Neural progenitor cell (in vitro differentiated cells): ENCODE measurements at regions not wholly inside any gene's neighbourhood (a gene's known extent, or its start where the extent isn't known, plus 50 kb on each side); places are given as distances from the start of the nearest gene placed in this dataset.

Source experiments
- DNase-seq: peaks from one replicate; pipeline ENCODE4 v3.0.0-alpha.2; 2016; ENCODE audit warnings: low spot score
- H2AFZ ChIP-seq: fragments of 200-600 bp; sonication (generic); replicated peaks from 2 replicates; pipeline ENCODE4 v1.6.1; 2016; ENCODE audit warnings: antibody characterized with exemption
- H3F3A ChIP-seq: fragments of 200-600 bp; sonication (generic); 2 replicates; pipeline ENCODE4 v1.6.1; 2016; ENCODE audit warnings: antibody characterized with exemption, low read depth
- H3K27ac ChIP-seq: fragments of 200-600 bp; sonication (generic); 2 replicates; pipeline ENCODE4 v1.5.1; 2016; ENCODE audit warnings: mild to moderate bottlenecking
- H3K27me3 ChIP-seq: fragments of 200-600 bp; sonication (generic); 2 replicates; pipeline ENCODE4 v1.6.1; 2016; ENCODE audit warnings: mild to moderate bottlenecking, moderate library complexity
- H3K36me3 ChIP-seq: fragments of 200-600 bp; sonication (generic); 2 replicates; pipeline ENCODE4 v1.5.1; 2016
- H3K4me1 ChIP-seq: fragments of 200-600 bp; sonication (generic); 2 replicates; pipeline ENCODE4 v1.6.1; 2016; ENCODE audit warnings: mixed run types
- H3K4me2 ChIP-seq: fragments of 200-600 bp; sonication (generic); 2 replicates; pipeline ENCODE4 v1.6.1; 2016
- H3K4me3 ChIP-seq: fragments of 200-600 bp; sonication (generic); 2 replicates; pipeline ENCODE4 v1.5.1; 2016
- H3K79me2 ChIP-seq: fragments of 200-600 bp; sonication (generic); 2 replicates; pipeline ENCODE4 v1.6.1; 2016; ENCODE audit warnings: low read depth
- H3K9ac ChIP-seq: fragments of 200-600 bp; sonication (generic); 2 replicates; pipeline ENCODE4 v1.6.1; 2016
- H3K9me3 ChIP-seq: fragments of 200-600 bp; sonication (generic); 2 replicates; pipeline ENCODE4 v1.5.1; 2016; ENCODE audit warnings: low read depth
- H4K20me1 ChIP-seq: fragments of 200-600 bp; sonication (generic); 2 replicates; pipeline ENCODE4 v1.6.1; 2016; ENCODE audit warnings: low read depth
- H3K27ac Mint-ChIP-seq: 3 replicates; pipeline ENCODE4 v1.8.0; 2021; ENCODE audit warnings: mixed read lengths
- H3K27me3 Mint-ChIP-seq: 2 replicates; pipeline ENCODE4 v1.8.0; 2022; ENCODE audit warnings: low read depth, mild to moderate bottlenecking, inconsistent platforms, moderate library complexity, mixed read lengths; ENCODE audit not compliant: insufficient read depth
- H3K36me3 Mint-ChIP-seq: 3 replicates; pipeline ENCODE4 v1.8.0; 2021; ENCODE audit warnings: mixed read lengths
- H3K4me1 Mint-ChIP-seq: 3 replicates; pipeline ENCODE4 v1.8.0; 2021; ENCODE audit warnings: mixed read lengths
- H3K4me3 Mint-ChIP-seq: 3 replicates; pipeline ENCODE4 v1.8.0; 2021; ENCODE audit warnings: mild to moderate bottlenecking, moderate library complexity, mixed read lengths
- H3K9me3 Mint-ChIP-seq: 3 replicates; pipeline ENCODE4 v1.8.0; 2020; ENCODE audit warnings: mixed read lengths
- EZH2 ChIP-seq: fragments of 200-600 bp; sonication (generic); IDR thresholded peaks from 2 replicates; pipeline ENCODE4 v1.6.1; 2017; ENCODE audit warnings: antibody characterized with exemption, mild to moderate bottlenecking, moderate library complexity
- EZH2phosphoT487 ChIP-seq: fragments of 200-600 bp; sonication (generic); IDR thresholded peaks from 2 replicates; pipeline ENCODE4 v1.6.1; 2017; ENCODE audit warnings: antibody characterized with exemption
- TF ChIP-seq, protein P1 (sequence below): fragments of 200-600 bp; sonication (generic); IDR thresholded peaks from 2 replicates; pipeline ENCODE4 v1.5.1; 2017; ENCODE audit warnings: antibody characterized with exemption, mild to moderate bottlenecking

- TF ChIP-seq EZH2phosphoT487: no peak
- H3K4me1 ChIP-seq: peaks cover 14% of the 10 kb centered on the region
- no peak overlapping the region for H3K9ac ChIP-seq
- peaks cover 2% of the 10 kb centered on the region for H3K27me3 ChIP-seq
- no peaks in the 10 kb centered on the region for H3F3A ChIP-seq
- no peaks in the 10 kb centered on the region for H3K36me3 ChIP-seq
- peaks cover 7% of the 10 kb centered on the region for H3K27me3 Mint-ChIP-seq
- H4K20me1 ChIP-seq: no peaks in the 10 kb centered on the region
- peaks cover 19% of the 10 kb centered on the region for H3K4me1 Mint-ChIP-seq
- no peak overlapping the region for H3K4me3 ChIP-seq
- no peaks in the 10 kb centered on the region for H3K36me3 Mint-ChIP-seq
- no peak overlapping the region for H3K27ac ChIP-seq
- H3K9me3 ChIP-seq: no peaks in the 10 kb centered on the region
- no peak overlapping the region for H3K4me2 ChIP-seq
- DNase-seq: no peak
- H3K27ac Mint-ChIP-seq: no peak overlapping the region
- H2AFZ ChIP-seq: no peak overlapping the region
- H3K9me3 Mint-ChIP-seq: no peaks in the 10 kb centered on the region
- H3K4me3 Mint-ChIP-seq: no peak overlapping the region
- no peaks in the 10 kb centered on the region for H3K79me2 ChIP-seq
Measured at GRCh38 chr5:135110785-135111596, 77.0 kb upstream of the PITX1 start.

DNA sequence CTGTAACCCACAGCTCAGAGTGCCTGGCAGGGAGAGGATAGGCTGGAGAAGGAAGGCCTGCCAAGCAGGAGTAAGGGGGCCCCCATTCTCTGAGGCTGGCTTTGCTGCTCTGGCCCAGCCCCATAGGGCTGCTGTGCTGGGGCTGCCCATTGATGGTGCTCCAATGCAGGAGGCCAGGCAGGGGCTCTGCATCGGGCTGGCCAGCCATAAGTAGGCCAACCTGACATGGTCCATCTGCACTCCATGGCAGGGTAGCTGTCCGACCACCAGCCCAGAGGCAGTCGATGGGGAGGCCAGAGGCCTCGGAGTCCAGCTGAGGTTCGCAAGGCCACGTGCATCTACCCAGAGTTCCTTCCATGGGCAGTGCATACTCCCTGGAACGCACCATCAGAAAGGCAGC, 75.0 kb upstream of the PITX1 start:
- H3K9ac ChIP-seq: no peak overlapping the region
- peaks cover 9% of the 10 kb centered on the region for H3K27me3 Mint-ChIP-seq

GRCh38 chr5:135108569-135108968, 74.5 kb upstream of the PITX1 start:
- Mint-ChIP-seq H3K36me3 (no peaks in the 10 kb centered on the region), H3K27ac (no peak overlapping the region), H3K27me3 (peaks cover 8% of the 10 kb centered on the region), H3K4me1 (peaks cover 15% of the 10 kb centered on the region), H3K4me3 (no peak overlapping the region), H3K9me3 (no peaks in the 10 kb centered on the region)
- no peak overlapping the region for H3K4me2 ChIP-seq
- no peaks in the 10 kb centered on the region for H3K27me3 ChIP-seq
- no peak overlapping the region for H2AFZ ChIP-seq
- no peak overlapping the region for H3K4me3 ChIP-seq
- H3F3A ChIP-seq: no peaks in the 10 kb centered on the region
- no peak overlapping the region for H3K27ac ChIP-seq
- H3K4me1 ChIP-seq: peaks cover 10% of the 10 kb centered on the region
- DNase-seq: no peak
- TF ChIP-seq, protein P1, sequence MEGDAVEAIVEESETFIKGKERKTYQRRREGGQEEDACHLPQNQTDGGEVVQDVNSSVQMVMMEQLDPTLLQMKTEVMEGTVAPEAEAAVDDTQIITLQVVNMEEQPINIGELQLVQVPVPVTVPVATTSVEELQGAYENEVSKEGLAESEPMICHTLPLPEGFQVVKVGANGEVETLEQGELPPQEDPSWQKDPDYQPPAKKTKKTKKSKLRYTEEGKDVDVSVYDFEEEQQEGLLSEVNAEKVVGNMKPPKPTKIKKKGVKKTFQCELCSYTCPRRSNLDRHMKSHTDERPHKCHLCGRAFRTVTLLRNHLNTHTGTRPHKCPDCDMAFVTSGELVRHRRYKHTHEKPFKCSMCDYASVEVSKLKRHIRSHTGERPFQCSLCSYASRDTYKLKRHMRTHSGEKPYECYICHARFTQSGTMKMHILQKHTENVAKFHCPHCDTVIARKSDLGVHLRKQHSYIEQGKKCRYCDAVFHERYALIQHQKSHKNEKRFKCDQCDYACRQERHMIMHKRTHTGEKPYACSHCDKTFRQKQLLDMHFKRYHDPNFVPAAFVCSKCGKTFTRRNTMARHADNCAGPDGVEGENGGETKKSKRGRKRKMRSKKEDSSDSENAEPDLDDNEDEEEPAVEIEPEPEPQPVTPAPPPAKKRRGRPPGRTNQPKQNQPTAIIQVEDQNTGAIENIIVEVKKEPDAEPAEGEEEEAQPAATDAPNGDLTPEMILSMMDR: no peak
- TF ChIP-seq EZH2phosphoT487 (no peak), EZH2 (no peak)
- no peaks in the 10 kb centered on the region for H3K36me3 ChIP-seq
- no peak overlapping the region for H3K9ac ChIP-seq
- no peaks in the 10 kb centered on the region for H3K9me3 ChIP-seq
- H3K79me2 ChIP-seq: no peaks in the 10 kb centered on the region
- no peaks in the 10 kb centered on the region for H4K20me1 ChIP-seq

More for the DNA sequence above, 75.0 kb upstream of the PITX1 start:
- Mint-ChIP-seq H3K27ac (no peak overlapping the region), H3K4me3 (no peak overlapping the region), H3K36me3 (no peaks in the 10 kb centered on the region), H3K9me3 (no peaks in the 10 kb centered on the region), H3K4me1 (peaks cover 17% of the 10 kb centered on the region)
- no peak for DNase-seq
- Histone ChIP-seq H3F3A (no peaks in the 10 kb centered on the region), H3K27me3 (no peaks in the 10 kb centered on the region), H2AFZ (no peak overlapping the region), H3K4me3 (no peak overlapping the region), H3K79me2 (no peaks in the 10 kb centered on the region), H3K27ac (no peak overlapping the region), H3K4me1 (peaks cover 10% of the 10 kb centered on the region), H3K36me3 (no peaks in the 10 kb centered on the region), H3K4me2 (no peak overlapping the region), H3K9me3 (no peaks in the 10 kb centered on the region), H4K20me1 (no peaks in the 10 kb centered on the region)
- no peak for TF ChIP-seq EZH2

GRCh38 chr5:135107986-135108385, 74.0 kb upstream of the PITX1 start:
- Histone ChIP-seq H3F3A (no peaks in the 10 kb centered on the region), H3K4me2 (no peak overlapping the region), H2AFZ (no peak overlapping the region), H3K4me3 (no peak overlapping the region), H3K27ac (no peak overlapping the region), H3K79me2 (no peaks in the 10 kb centered on the region), H3K9ac (no peak overlapping the region), H3K27me3 (no peaks in the 10 kb centered on the region), H3K9me3 (no peaks in the 10 kb centered on the region), H4K20me1 (no peaks in the 10 kb centered on the region), H3K4me1 (peaks cover 10% of the 10 kb centered on the region), H3K36me3 (no peaks in the 10 kb centered on the region)
- H3K27ac Mint-ChIP-seq: no peak overlapping the region
- H3K27me3 Mint-ChIP-seq: peaks cover 8% of the 10 kb centered on the region
- H3K4me3 Mint-ChIP-seq: no peak overlapping the region
- H3K36me3 Mint-ChIP-seq: no peaks in the 10 kb centered on the region
- TF ChIP-seq EZH2phosphoT487: no peak
- TF ChIP-seq EZH2: no peak
- TF ChIP-seq, protein P1: no peak
- no peaks in the 10 kb centered on the region for H3K9me3 Mint-ChIP-seq
- DNase-seq: no peak
- peaks cover 15% of the 10 kb centered on the region for H3K4me1 Mint-ChIP-seq
